ENCODE measurements at regions not wholly inside any gene's neighbourhood (a gene's known extent, or its start where the extent isn't known, plus 50 kb on each side); places are given as distances from the start of the nearest gene placed in this dataset.
A peak's percentile ranks its signal among the peaks of the same experiment; 100 is the strongest.

DNA sequence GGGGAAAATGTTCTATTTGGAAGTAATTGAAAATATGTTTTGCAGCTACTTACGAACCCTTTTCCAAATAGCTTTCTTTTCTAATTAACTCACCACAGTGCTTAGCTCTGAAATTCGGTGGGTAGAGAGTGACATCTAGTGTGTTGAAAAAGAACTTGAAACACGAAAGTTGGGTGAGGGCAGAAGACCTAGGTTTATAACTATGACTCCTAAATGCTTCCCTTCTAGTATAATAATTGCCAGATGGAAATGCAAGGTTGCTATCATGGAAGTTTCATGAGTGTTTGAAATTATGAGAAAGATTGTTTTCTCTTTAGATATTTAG lies 77.3 kb upstream of the NOCT start:
- no peaks in the 10 kb centered on the region for H4K20me1 ChIP-seq (ENCODE audit: insufficient read depth, low read length)
- H3K9me3 ChIP-seq (ENCODE audit: low read depth, low read length) = no peaks in the 10 kb centered on the region
- TF ChIP-seq, protein P1, sequence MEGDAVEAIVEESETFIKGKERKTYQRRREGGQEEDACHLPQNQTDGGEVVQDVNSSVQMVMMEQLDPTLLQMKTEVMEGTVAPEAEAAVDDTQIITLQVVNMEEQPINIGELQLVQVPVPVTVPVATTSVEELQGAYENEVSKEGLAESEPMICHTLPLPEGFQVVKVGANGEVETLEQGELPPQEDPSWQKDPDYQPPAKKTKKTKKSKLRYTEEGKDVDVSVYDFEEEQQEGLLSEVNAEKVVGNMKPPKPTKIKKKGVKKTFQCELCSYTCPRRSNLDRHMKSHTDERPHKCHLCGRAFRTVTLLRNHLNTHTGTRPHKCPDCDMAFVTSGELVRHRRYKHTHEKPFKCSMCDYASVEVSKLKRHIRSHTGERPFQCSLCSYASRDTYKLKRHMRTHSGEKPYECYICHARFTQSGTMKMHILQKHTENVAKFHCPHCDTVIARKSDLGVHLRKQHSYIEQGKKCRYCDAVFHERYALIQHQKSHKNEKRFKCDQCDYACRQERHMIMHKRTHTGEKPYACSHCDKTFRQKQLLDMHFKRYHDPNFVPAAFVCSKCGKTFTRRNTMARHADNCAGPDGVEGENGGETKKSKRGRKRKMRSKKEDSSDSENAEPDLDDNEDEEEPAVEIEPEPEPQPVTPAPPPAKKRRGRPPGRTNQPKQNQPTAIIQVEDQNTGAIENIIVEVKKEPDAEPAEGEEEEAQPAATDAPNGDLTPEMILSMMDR (IDR thresholded peaks at IDR 0.05; ENCODE audit: extremely low read depth, low read depth, low read length) = peak; percentile 65
- no peak overlapping the region for H2AFZ ChIP-seq (ENCODE audit: low read length)
- H3K36me3 ChIP-seq (ENCODE audit: insufficient read depth, low read length) = no peaks in the 10 kb centered on the region
- H3K4me3 ChIP-seq (ENCODE audit: insufficient read depth, low read length) = peak overlapping the region; percentile 21
- no peaks in the 10 kb centered on the region for H3K27me3 ChIP-seq (ENCODE audit: insufficient read depth, low read length)
- peaks cover 13% of the 10 kb centered on the region for H3K4me1 ChIP-seq (ENCODE audit: insufficient read depth, low read length)
- no peak overlapping the region for H3K27ac ChIP-seq (ENCODE audit: low read depth, low read length)
- H3K79me2 ChIP-seq (ENCODE audit: insufficient read depth, low read length) = no peaks in the 10 kb centered on the region
- peak; percentile 84 for DNase-seq (ENCODE audit: insufficient read length, low spot score, missing footprints)
- peak overlapping the region; percentile 68 for H3K4me2 ChIP-seq (ENCODE audit: insufficient read depth, low read length)

DNA sequence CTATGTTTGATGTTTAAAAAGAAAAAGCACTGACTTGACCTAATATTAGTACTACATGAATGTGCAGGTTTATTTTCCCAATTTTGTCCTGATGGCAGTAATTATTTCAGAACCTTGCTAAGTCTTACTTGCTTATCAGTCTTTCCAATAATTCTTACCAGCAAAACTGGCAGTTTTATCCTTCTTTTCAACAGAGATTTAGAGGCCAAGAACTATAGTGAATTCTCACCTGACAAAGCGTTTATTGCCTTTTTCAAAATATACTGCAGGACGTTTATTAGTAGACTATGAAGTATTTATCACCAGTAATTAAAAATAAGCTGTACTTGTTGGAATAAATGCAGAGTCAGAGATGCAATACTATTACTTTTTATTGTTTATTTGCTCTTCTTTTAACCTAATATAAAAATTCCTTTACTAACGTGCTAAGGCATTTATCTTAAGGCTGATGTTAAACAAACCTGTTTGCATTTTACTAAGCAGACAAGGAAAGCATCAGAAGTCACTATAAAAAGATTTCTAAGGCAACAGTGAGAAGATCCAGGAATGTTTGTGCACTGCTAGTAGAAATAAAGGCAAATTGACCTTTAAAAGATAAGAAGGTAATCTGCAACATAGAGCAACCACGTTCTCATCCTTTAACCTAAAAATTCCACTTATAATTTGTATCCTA lies 80.3 kb upstream of the NOCT start:
- Histone ChIP-seq H3K9me3 (ENCODE audit: low read depth, low read length) (no peaks in the 10 kb centered on the region), H3K4me2 (ENCODE audit: insufficient read depth, low read length) (no peak overlapping the region), H3K4me3 (ENCODE audit: insufficient read depth, low read length) (no peak overlapping the region), H3K27me3 (ENCODE audit: insufficient read depth, low read length) (no peaks in the 10 kb centered on the region), H3K79me2 (ENCODE audit: insufficient read depth, low read length) (no peaks in the 10 kb centered on the region), H3K27ac (ENCODE audit: low read depth, low read length) (no peak overlapping the region), H4K20me1 (ENCODE audit: insufficient read depth, low read length) (no peaks in the 10 kb centered on the region), H3K4me1 (ENCODE audit: insufficient read depth, low read length) (peaks cover 13% of the 10 kb centered on the region), H3K36me3 (ENCODE audit: insufficient read depth, low read length) (no peaks in the 10 kb centered on the region), H2AFZ (ENCODE audit: low read length) (no peak overlapping the region)
- DNase-seq (ENCODE audit: insufficient read length, low spot score, missing footprints) = no peak
- TF ChIP-seq, protein P1 (IDR thresholded peaks at IDR 0.05; ENCODE audit: extremely low read depth, low read depth, low read length) = no peak

DNA sequence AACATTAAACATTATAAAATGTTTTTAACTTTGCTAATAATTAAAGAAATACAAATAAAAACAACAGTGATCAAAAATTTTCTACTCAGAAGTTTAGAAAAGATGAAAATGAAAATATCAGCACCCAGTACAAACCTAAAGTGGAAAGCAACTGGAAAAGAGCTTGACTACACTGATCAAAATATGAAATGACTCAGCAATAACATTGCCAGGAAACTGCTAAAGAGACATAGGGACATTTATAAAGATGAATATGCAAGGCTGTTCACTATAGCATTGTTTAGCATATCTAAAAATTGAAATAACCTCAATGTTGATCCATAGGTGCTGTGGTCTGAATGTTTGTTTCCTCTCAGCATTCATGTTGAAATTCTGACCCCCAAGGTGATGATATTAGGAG lies 88.5 kb upstream of the NOCT start:
- peaks cover 2% of the 10 kb centered on the region for H3K27me3 ChIP-seq (ENCODE audit: insufficient read depth, low read length)
- H3K9me3 ChIP-seq (ENCODE audit: low read depth, low read length) = no peaks in the 10 kb centered on the region
- TF ChIP-seq, protein P1 (IDR thresholded peaks at IDR 0.05; ENCODE audit: extremely low read depth, low read depth, low read length) = no peak
- DNase-seq (ENCODE audit: insufficient read length, low spot score, missing footprints) = no peak
- no peaks in the 10 kb centered on the region for H4K20me1 ChIP-seq (ENCODE audit: insufficient read depth, low read length)
- no peak overlapping the region for H2AFZ ChIP-seq (ENCODE audit: low read length)
- H3K27ac ChIP-seq (ENCODE audit: low read depth, low read length) = no peak overlapping the region
- H3K79me2 ChIP-seq (ENCODE audit: insufficient read depth, low read length) = no peaks in the 10 kb centered on the region
- H3K4me1 ChIP-seq (ENCODE audit: insufficient read depth, low read length) = peaks cover 3% of the 10 kb centered on the region
- no peak overlapping the region for H3K4me2 ChIP-seq (ENCODE audit: insufficient read depth, low read length)
- no peak overlapping the region for H3K4me3 ChIP-seq (ENCODE audit: insufficient read depth, low read length)
- no peaks in the 10 kb centered on the region for H3K36me3 ChIP-seq (ENCODE audit: insufficient read depth, low read length)

DNA sequence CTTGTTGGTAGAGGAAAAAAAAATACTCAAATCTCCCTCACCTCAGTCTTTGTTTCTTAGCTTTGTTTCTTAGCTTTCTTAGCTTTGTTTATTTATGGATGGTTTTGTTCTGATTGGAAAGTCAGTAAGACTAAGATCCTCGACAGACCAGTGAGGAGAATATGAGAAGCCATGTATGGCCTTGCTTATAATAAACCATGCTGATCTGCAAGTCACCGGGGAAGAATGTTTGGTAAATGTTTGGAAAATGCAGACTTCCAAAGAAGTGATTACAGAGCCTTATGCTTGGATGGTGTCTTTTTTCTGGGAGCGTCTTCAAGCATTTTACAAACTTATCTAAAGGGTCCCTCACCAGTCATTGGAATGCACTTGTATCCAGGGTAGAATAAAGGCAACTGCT lies 90.1 kb upstream of the NOCT start:
- Histone ChIP-seq H3K36me3 (ENCODE audit: insufficient read depth, low read length) (no peaks in the 10 kb centered on the region), H3K4me2 (ENCODE audit: insufficient read depth, low read length) (no peak overlapping the region), H3K4me3 (ENCODE audit: insufficient read depth, low read length) (no peak overlapping the region), H4K20me1 (ENCODE audit: insufficient read depth, low read length) (no peaks in the 10 kb centered on the region), H3K79me2 (ENCODE audit: insufficient read depth, low read length) (no peaks in the 10 kb centered on the region), H2AFZ (ENCODE audit: low read length) (no peak overlapping the region), H3K27me3 (ENCODE audit: insufficient read depth, low read length) (peaks cover 2% of the 10 kb centered on the region), H3K4me1 (ENCODE audit: insufficient read depth, low read length) (peaks cover 3% of the 10 kb centered on the region), H3K9me3 (ENCODE audit: low read depth, low read length) (no peaks in the 10 kb centered on the region), H3K27ac (ENCODE audit: low read depth, low read length) (no peak overlapping the region)
- DNase-seq (ENCODE audit: insufficient read length, low spot score, missing footprints) = no peak
- TF ChIP-seq, protein P1 (IDR thresholded peaks at IDR 0.05; ENCODE audit: extremely low read depth, low read depth, low read length) = no peak
